K562 (cell line): ENCODE measurements at regions not wholly inside any gene's neighbourhood (a gene's known extent, or its start where the extent isn't known, plus 50 kb on each side); places are given as distances from the start of the nearest gene placed in this dataset.

Source experiments
- AFF4 ChIP-seq: sonication (generic); formaldehyde crosslinking; IDR thresholded peaks from 2 replicates; pipeline ENCODE4 v1.8.0; 2023; ENCODE audit warnings: mild to moderate bottlenecking, missing genetic modification reagents
- BHLHE40 ChIP-seq: IDR thresholded peaks from 2 replicates; pipeline ENCODE4 v1.6.1; 2011; ENCODE audit warnings: low read length, improper control_type of control experiment
- E2F6 ChIP-seq, 2 experiments: IDR thresholded peaks; 2 replicates each; pipeline ENCODE4 v1.6.1; 2011; ENCODE audit warnings: borderline replicate concordance in 1 of 2, control low read depth in 1 of 2, low read depth in 1 of 2, low read length in 1 of 2, mild to moderate bottlenecking in 1 of 2, mixed read lengths in 1 of 2, moderate library complexity in 1 of 2; ENCODE audit not compliant: insufficient read depth in 1 of 2, insufficient read length in 1 of 2, poor library complexity in 1 of 2, severe bottlenecking in 1 of 2; ENCODE audit errors: extremely low read depth in 1 of 2
- MYC ChIP-seq, 2 experiments: fragments of 250-450 bp in 1 of 2; sonication (Bioruptor Pico) in 1 of 2; IDR thresholded peaks; 2 replicates each; pipeline versions ENCODE4 v1.5.1 to v1.6.1; 2012 to 2021; ENCODE audit warnings: low read depth in 2 of 2, borderline replicate concordance in 1 of 2, improper control_type of control experiment in 1 of 2, low read length in 1 of 2, mild to moderate bottlenecking in 1 of 2, moderate library complexity in 1 of 2
- MYNN ChIP-seq, 2 experiments: sonication (generic); formaldehyde crosslinking in 1 of 2; IDR thresholded peaks; 2 replicates each; pipeline versions ENCODE4 v1.5.0 to v1.6.1; 2016 to 2020; ENCODE audit warnings: antibody characterized with exemption in 1 of 2, missing genetic modification reagents in 1 of 2
- NBN ChIP-seq: fragments of 450-650 bp; IDR thresholded peaks from 2 replicates; pipeline ENCODE4 v1.6.1; 2016; ENCODE audit warnings: low read depth, mild to moderate bottlenecking
- NR2F6 ChIP-seq: fragments of 450-650 bp; formaldehyde crosslinking; IDR thresholded peaks from 2 replicates; pipeline ENCODE4 v1.4.0; 2020; ENCODE audit warnings: mild to moderate bottlenecking
- PML ChIP-seq: IDR thresholded peaks from 2 replicates; pipeline ENCODE4 v1.6.1; 2012; ENCODE audit warnings: low read length, inconsistent platforms
- POLR2B ChIP-seq: fragments of 450-650 bp; IDR thresholded peaks from 2 replicates; pipeline ENCODE4 v1.6.1; 2018; ENCODE audit warnings: low read depth; ENCODE audit not compliant: partially characterized antibody
- RBBP5 ChIP-seq: fragments of 200-600 bp; sonication (generic); IDR thresholded peaks from 2 replicates; pipeline ENCODE4 v1.6.1; 2012; ENCODE audit warnings: borderline replicate concordance, mild to moderate bottlenecking, low read length, control low read depth, inconsistent platforms; ENCODE audit not compliant: insufficient read depth, poor library complexity, severe bottlenecking
- SNRNP70 ChIP-seq: fragments of 200-400 bp; formaldehyde crosslinking; optimal IDR thresholded peaks from 2 replicates; pipeline ENCODE3; 2017; ENCODE audit warnings: low read depth, low read length
- SRSF3 ChIP-seq: fragments of 200-400 bp; formaldehyde crosslinking; IDR thresholded peaks from 2 replicates; pipeline ENCODE4 v1.6.1; 2016; ENCODE audit warnings: mild to moderate bottlenecking, low read length, moderate library complexity; ENCODE audit not compliant: insufficient read depth
- STAT5B ChIP-seq: fragments of 250-450 bp; sonication (Bioruptor Pico); IDR thresholded peaks from 2 replicates; pipeline ENCODE4 v1.8.0; 2021; ENCODE audit warnings: mild to moderate bottlenecking, inconsistent platforms
- THAP12 ChIP-seq: fragments of 250-450 bp; sonication (Bioruptor Pico); IDR thresholded peaks from 2 replicates; pipeline ENCODE4 v1.9.0; 2021; ENCODE audit warnings: mild to moderate bottlenecking, inconsistent platforms
- USF1 ChIP-seq: sonication (generic); formaldehyde crosslinking; IDR thresholded peaks from 2 replicates; pipeline ENCODE4 v1.9.0; 2022; ENCODE audit warnings: mild to moderate bottlenecking, missing genetic modification reagents
- ZNF175 ChIP-seq: fragments of 200-800 bp; sonication (Bioruptor generic); IDR thresholded peaks from 2 replicates; pipeline ENCODE4 v1.6.1; 2016; ENCODE audit warnings: low read depth, mild to moderate bottlenecking, missing genetic modification characterization, missing compliant biosample characterization
- ZNF23 ChIP-seq: fragments of 250-450 bp; sonication (Bioruptor Pico); IDR thresholded peaks from 2 replicates; pipeline ENCODE4 v1.4.0; 2020; ENCODE audit warnings: mild to moderate bottlenecking

GRCh38 chr6:26158076-26158580 is 70.9 kb downstream of the HFE start (continued):
- TF ChIP-seq USF1, result no peak
- peak; percentile 74; the same call in 1 of the 2 replicates for TF ChIP-seq PML
- TF ChIP-seq THAP12, result peak; percentile 98
- no peak; the same call in 1 of the 2 replicates for TF ChIP-seq MYNN (IDR thresholded peaks at IDR 0.05)
- no peak for TF ChIP-seq MYNN (CRISPR knock-in tag; IDR thresholded peaks at IDR 0.05)
- no peak for TF ChIP-seq BHLHE40
- TF ChIP-seq RBBP5, result peak; percentile 73
- peak; percentile 32; the same call in 1 of the 2 replicates for TF ChIP-seq NBN
- TF ChIP-seq POLR2B, result peak; percentile 57
- peak in 1 of 2 experiments; percentile 54 for TF ChIP-seq E2F6 (IDR thresholded peaks at IDR 0.05; ENCODE audit: borderline replicate concordance in 1 of 2, extremely low read depth in 1 of 2, insufficient read depth in 1 of 2, insufficient read length in 1 of 2, low read depth in 1 of 2, low read length in 1 of 2, poor library complexity in 1 of 2, severe bottlenecking in 1 of 2)
- TF ChIP-seq STAT5B (CRISPR knock-in tag), result no peak
- no peak for TF ChIP-seq ZNF23
- 0 out of 2 replicates have a peak, but pooled peaks have one; percentile 45 for TF ChIP-seq MYC (IDR thresholded peaks at IDR 0.05; ENCODE audit: low read depth, low read length)
- no peak for TF ChIP-seq MYC (CRISPR knock-in tag; IDR thresholded peaks at IDR 0.05; ENCODE audit: borderline replicate concordance, low read depth)
- TF ChIP-seq SRSF3, result no peak
- peak; percentile 99 for TF ChIP-seq AFF4 (CRISPR knock-in tag)
- TF ChIP-seq NR2F6 (CRISPR knock-in tag), result peak; percentile 78; the same call in 1 of the 2 replicates
- peak; percentile 83 for TF ChIP-seq SNRNP70
- no peak for TF ChIP-seq ZNF175
